A549 (cell line): ENCODE measurements at regions not wholly inside any gene's neighbourhood (a gene's known extent, or its start where the extent isn't known, plus 50 kb on each side); places are given as distances from the start of the nearest gene placed in this dataset.

ENCODE experiments used
- ATAC-seq, 2 experiments: fragments of 200-7000 bp in 1 of 2; fragments of >200 bp in 1 of 2; cut with Nextera tagmentation in 1 of 2; cut with Tn5 transposase in 1 of 2; 3 replicates each; pipeline versions ENCODE4 v1.8.0 to v1.9.1; 2018 to 2020; ENCODE audit warnings: mild to moderate bottlenecking in 1 of 2, moderate library complexity in 1 of 2
- CTCF ChIA-PET: fragments of 300-600 bp; sonication (Branson Sonifier 250); formaldehyde crosslinking; extraction: SDS; loops from one replicate; lab custom pipeline; 2021; ENCODE audit warnings: antibody characterized with exemption, inconsistent platforms; lab: Yijun Ruan, JAX
- POLR2A ChIA-PET: fragments of 350-600 bp; formaldehyde crosslinking; extraction: SDS; loops from one replicate; lab custom pipeline; 2021; ENCODE audit warnings: antibody characterized with exemption, inconsistent platforms; lab: Yijun Ruan, JAX
- DNase-seq, 2 experiments: peaks; one replicate each; pipeline versions ENCODE4 v3.0.0 to v3.0.0-alpha.2; 2011 to 2016; ENCODE audit warnings: low read depth in 1 of 2, low spot score in 1 of 2
- FAIRE-seq: peaks from 2 replicates; lab custom pipeline; 2011; peaks lifted over from hg19 to GRCh38; lab: Jason Lieb, UNC
- H3K27ac ChIP-seq, 2 experiments: fragments of >200 bp; sonication (Bioruptor Twin); formaldehyde crosslinking; 3 replicates each; pipeline ENCODE4 v1.5.1; 2016 to 2017
- H3K4me1 ChIP-seq: fragments of >200 bp; sonication (Bioruptor Twin); formaldehyde crosslinking; 3 replicates; pipeline ENCODE4 v1.6.1; 2016
- H3K4me2 ChIP-seq: fragments of >200 bp; sonication (Bioruptor Twin); formaldehyde crosslinking; 3 replicates; pipeline ENCODE4 v1.6.1; 2016
- H3K4me3 ChIP-seq: fragments of >200 bp; sonication (Bioruptor Twin); formaldehyde crosslinking; 3 replicates; pipeline ENCODE4 v1.5.1; 2016
- H3K9me3 ChIP-seq: fragments of >200 bp; sonication (Bioruptor Twin); formaldehyde crosslinking; 3 replicates; pipeline ENCODE4 v1.6.1; 2016
- ATOH8 ChIP-seq: fragments of 250-450 bp; sonication (Bioruptor Pico); IDR thresholded peaks from 2 replicates; pipeline ENCODE4 v1.5.0; 2020; ENCODE audit warnings: low read depth, mild to moderate bottlenecking, moderate library complexity
- CHD2 ChIP-seq: fragments of 150-350 bp; IDR thresholded peaks from 2 replicates; pipeline ENCODE4 v1.6.1; 2014; ENCODE audit warnings: low read length; ENCODE audit not compliant: partially characterized antibody
- EP300 ChIP-seq, 2 experiments: fragments of >200 bp; sonication (Bioruptor Twin); formaldehyde crosslinking; IDR thresholded peaks; 2 replicates in 1 of 2; 3 replicates in 1 of 2; pipeline ENCODE4 v1.6.1; 2016 to 2017
- FOSB ChIP-seq: fragments of 250-450 bp; sonication (Bioruptor Pico); IDR thresholded peaks from 2 replicates; pipeline ENCODE4 v1.5.0; 2020; ENCODE audit warnings: mild to moderate bottlenecking, moderate library complexity
- FOSL2 ChIP-seq, 2 experiments: fragments of 450-650 bp in 1 of 2; fragments of >200 bp in 1 of 2; sonication (Bioruptor Twin) in 1 of 2; formaldehyde crosslinking; IDR thresholded peaks; 2 replicates each; pipeline versions ENCODE4 v1.5.0 to v1.6.1; 2016 to 2020; ENCODE audit warnings: mild to moderate bottlenecking in 1 of 2, moderate library complexity in 1 of 2
- GATA3 ChIP-seq: IDR thresholded peaks from 2 replicates; pipeline ENCODE4 v1.6.1; 2012; ENCODE audit warnings: borderline replicate concordance
- HDAC2 ChIP-seq: fragments of 200-600 bp; sonication (generic); IDR thresholded peaks from 2 replicates; pipeline ENCODE4 v1.6.1; 2016
- HMGXB4 ChIP-seq: fragments of 250-450 bp; sonication (Bioruptor Pico); IDR thresholded peaks from 2 replicates; pipeline ENCODE4 v1.5.0; 2021; ENCODE audit warnings: mild to moderate bottlenecking, moderate library complexity, borderline replicate concordance
- KDM1A ChIP-seq: fragments of 200-600 bp; sonication (generic); IDR thresholded peaks from 2 replicates; pipeline ENCODE4 v1.6.1; 2016; ENCODE audit warnings: low read depth, mild to moderate bottlenecking
- MAX ChIP-seq: IDR thresholded peaks from 2 replicates; pipeline ENCODE4 v1.6.1; 2012
- REST ChIP-seq: fragments of 200-600 bp; sonication (generic); IDR thresholded peaks from 2 replicates; pipeline ENCODE4 v1.6.1; 2016; ENCODE audit warnings: antibody characterized with exemption, mild to moderate bottlenecking, moderate library complexity
- RNF2 ChIP-seq: fragments of 200-600 bp; sonication (generic); IDR thresholded peaks from 2 replicates; pipeline ENCODE4 v1.6.1; 2016; ENCODE audit warnings: low read depth, mild to moderate bottlenecking, antibody characterized with exemption, moderate library complexity, borderline replicate concordance
- ZSCAN20 ChIP-seq: fragments of 250-450 bp; sonication (Bioruptor Pico); IDR thresholded peaks from 2 replicates; pipeline ENCODE4 v1.8.0; 2022; ENCODE audit warnings: mild to moderate bottlenecking, moderate library complexity
- WGBS: methylation state at CpG from one replicate; pipeline ENCODE4 v1.1.6; 2017; ENCODE audit errors: missing lambda C conversion rate; 5-methylcytosine and 5-hydroxymethylcytosine counted together
- TF ChIP-seq, protein P1 (sequence below): fragments of >200 bp; sonication (Bioruptor Twin); formaldehyde crosslinking; IDR thresholded peaks from 3 replicates; pipeline ENCODE4 v1.5.1; 2016

- no peak for TF ChIP-seq HMGXB4 (CRISPR knock-in tag)
- TF ChIP-seq ZSCAN20 (CRISPR knock-in tag) = no peak
- TF ChIP-seq, all 56 proteins: peak for 0
Measured at GRCh38 chr7:13036256-13036780, 348.9 kb downstream of the ARL4A start (continued).

DNA sequence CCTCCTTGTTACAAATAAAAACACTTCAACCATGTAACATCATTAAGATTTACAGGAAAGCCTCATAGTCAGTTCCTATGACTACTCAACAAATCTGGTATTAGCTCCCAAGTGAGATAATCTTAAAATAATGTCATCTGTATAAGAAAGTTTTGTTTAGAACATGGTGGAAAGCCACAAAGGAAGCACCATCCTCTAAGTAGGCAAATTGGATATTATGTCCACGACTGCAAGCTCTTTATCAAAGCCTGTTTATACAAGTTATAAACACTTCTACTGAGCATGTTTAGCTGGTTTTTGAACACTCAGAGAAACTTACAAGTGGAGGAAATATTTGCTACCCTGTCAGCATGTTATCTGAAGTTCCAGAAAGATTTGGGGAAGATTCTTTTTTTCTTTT, 349.8 kb downstream of the ARL4A start:
- FAIRE-seq (no peak), DNase-seq (no peak), ATAC-seq (no peak)
- ChIA-PET POLR2A (no interaction called here), CTCF (interaction anchor here (0.6 to 2.7 kb wide), 4 partner anchors 80 to 351 kb away, joined by 3 to 8 read pairs (median 4); no protein-coding TSS in a partner anchor)
- no peak for TF ChIP-seq RNF2
- TF ChIP-seq FOSB (CRISPR knock-in tag) = no peak
- no peak for TF ChIP-seq GATA3
- TF ChIP-seq, protein P1, sequence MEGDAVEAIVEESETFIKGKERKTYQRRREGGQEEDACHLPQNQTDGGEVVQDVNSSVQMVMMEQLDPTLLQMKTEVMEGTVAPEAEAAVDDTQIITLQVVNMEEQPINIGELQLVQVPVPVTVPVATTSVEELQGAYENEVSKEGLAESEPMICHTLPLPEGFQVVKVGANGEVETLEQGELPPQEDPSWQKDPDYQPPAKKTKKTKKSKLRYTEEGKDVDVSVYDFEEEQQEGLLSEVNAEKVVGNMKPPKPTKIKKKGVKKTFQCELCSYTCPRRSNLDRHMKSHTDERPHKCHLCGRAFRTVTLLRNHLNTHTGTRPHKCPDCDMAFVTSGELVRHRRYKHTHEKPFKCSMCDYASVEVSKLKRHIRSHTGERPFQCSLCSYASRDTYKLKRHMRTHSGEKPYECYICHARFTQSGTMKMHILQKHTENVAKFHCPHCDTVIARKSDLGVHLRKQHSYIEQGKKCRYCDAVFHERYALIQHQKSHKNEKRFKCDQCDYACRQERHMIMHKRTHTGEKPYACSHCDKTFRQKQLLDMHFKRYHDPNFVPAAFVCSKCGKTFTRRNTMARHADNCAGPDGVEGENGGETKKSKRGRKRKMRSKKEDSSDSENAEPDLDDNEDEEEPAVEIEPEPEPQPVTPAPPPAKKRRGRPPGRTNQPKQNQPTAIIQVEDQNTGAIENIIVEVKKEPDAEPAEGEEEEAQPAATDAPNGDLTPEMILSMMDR = no peak
- no peak for TF ChIP-seq ATOH8 (CRISPR knock-in tag)
- no peak for TF ChIP-seq KDM1A
- TF ChIP-seq EP300 (IDR thresholded peaks at IDR 0.05) = no peak
- no peak for TF ChIP-seq HDAC2
- no peak for TF ChIP-seq CHD2
- TF ChIP-seq REST = no peak
- Histone ChIP-seq H3K27ac (0 out of 6 replicates have a peak overlapping the region, but pooled peaks of 1 of the 2 experiments have one; percentile 4), H3K4me2 (no peak overlapping the region), H3K4me1 (peaks cover 35% of the 10 kb centered on the region), H3K4me3 (no peak overlapping the region), H3K9me3 (no peaks in the 10 kb centered on the region; the same call in 2 of the 3 replicates)
- 4% methylated on average over 1 of the region's 1 CpG for WGBS

DNA sequence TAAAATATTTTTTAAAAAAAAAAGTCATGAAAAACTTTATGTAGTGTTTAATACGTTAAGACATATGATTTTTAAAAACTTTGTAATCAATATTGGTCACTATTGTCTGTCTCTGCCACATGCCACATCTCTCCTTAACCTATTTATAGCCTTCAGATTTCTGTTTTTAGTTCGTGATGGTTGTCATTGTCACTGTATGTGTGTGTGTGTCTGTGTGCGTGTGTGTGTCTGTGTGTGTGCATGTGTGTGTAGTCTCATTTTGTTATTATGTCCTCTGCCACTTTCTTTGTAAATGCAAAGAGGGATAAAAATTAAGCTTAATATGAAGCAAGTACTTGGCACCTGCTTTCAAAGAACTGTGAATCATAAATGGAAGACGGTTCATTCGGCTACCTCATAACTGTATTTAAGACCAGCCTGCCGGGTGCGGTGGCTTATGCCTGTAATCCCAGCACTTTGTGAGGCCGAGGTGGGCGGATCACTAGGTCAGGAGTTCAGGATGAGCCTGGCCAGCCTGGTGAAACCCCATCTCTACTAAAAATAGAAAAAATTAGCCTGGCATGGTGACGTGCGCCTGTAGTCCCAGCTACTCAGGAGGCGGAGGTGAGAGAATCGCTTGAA, 354.0 kb downstream of the ARL4A start:
- POLR2A ChIA-PET = interaction anchor here (0.9 to 2.4 kb wide), 4 partner anchors 24 to 354 kb away, joined by 3 to 21 read pairs (median 6); partner anchors contain the start of gene ARL4A
- FAIRE-seq (peak; percentile 68), ATAC-seq (peak; percentile 40 to 78; a peak in 5 of 6 replicates), DNase-seq (peak in 1 of 2 experiments; percentile 79)
- CTCF ChIA-PET = interaction anchor here (1.2 to 2.3 kb wide), 3 partner anchors 76 to 355 kb away, joined by 3 to 10 read pairs (median 4); no protein-coding TSS in a partner anchor
- TF ChIP-seq GATA3 = peak; percentile 22; the same call in 1 of the 2 replicates
- peak; percentile 24; the same call in 1 of the 2 replicates for TF ChIP-seq MAX
- TF ChIP-seq FOSL2 (IDR thresholded peaks at IDR 0.05) = no peak
- peak; percentile 40 for TF ChIP-seq FOSL2 (CRISPR knock-in tag; IDR thresholded peaks at IDR 0.05)
- peak in 1 of 2 experiments; percentile 21; a peak in 1 of 5 replicates for TF ChIP-seq EP300 (IDR thresholded peaks at IDR 0.05)
- TF ChIP-seq HMGXB4 (CRISPR knock-in tag) = no peak
- Histone ChIP-seq H3K9me3 (no peaks in the 10 kb centered on the region), H3K27ac (peak overlapping the region; percentile 76 to 86), H3K4me3 (peak overlapping the region; percentile 30), H3K4me1 (peaks cover 55% of the 10 kb centered on the region), H3K4me2 (peak overlapping the region; percentile 80)
- WGBS = 16% methylated on average over 13 of the region's 13 CpGs
